ENCODE measurements at regions not wholly inside any gene's neighbourhood (a gene's known extent, or its start where the extent isn't known, plus 50 kb on each side); places are given as distances from the start of the nearest gene placed in this dataset.

GRCh38 chr2:14535156-14535555, 97.4 kb upstream of the LRATD1 start (continued):
- TF ChIP-seq, protein P1, sequence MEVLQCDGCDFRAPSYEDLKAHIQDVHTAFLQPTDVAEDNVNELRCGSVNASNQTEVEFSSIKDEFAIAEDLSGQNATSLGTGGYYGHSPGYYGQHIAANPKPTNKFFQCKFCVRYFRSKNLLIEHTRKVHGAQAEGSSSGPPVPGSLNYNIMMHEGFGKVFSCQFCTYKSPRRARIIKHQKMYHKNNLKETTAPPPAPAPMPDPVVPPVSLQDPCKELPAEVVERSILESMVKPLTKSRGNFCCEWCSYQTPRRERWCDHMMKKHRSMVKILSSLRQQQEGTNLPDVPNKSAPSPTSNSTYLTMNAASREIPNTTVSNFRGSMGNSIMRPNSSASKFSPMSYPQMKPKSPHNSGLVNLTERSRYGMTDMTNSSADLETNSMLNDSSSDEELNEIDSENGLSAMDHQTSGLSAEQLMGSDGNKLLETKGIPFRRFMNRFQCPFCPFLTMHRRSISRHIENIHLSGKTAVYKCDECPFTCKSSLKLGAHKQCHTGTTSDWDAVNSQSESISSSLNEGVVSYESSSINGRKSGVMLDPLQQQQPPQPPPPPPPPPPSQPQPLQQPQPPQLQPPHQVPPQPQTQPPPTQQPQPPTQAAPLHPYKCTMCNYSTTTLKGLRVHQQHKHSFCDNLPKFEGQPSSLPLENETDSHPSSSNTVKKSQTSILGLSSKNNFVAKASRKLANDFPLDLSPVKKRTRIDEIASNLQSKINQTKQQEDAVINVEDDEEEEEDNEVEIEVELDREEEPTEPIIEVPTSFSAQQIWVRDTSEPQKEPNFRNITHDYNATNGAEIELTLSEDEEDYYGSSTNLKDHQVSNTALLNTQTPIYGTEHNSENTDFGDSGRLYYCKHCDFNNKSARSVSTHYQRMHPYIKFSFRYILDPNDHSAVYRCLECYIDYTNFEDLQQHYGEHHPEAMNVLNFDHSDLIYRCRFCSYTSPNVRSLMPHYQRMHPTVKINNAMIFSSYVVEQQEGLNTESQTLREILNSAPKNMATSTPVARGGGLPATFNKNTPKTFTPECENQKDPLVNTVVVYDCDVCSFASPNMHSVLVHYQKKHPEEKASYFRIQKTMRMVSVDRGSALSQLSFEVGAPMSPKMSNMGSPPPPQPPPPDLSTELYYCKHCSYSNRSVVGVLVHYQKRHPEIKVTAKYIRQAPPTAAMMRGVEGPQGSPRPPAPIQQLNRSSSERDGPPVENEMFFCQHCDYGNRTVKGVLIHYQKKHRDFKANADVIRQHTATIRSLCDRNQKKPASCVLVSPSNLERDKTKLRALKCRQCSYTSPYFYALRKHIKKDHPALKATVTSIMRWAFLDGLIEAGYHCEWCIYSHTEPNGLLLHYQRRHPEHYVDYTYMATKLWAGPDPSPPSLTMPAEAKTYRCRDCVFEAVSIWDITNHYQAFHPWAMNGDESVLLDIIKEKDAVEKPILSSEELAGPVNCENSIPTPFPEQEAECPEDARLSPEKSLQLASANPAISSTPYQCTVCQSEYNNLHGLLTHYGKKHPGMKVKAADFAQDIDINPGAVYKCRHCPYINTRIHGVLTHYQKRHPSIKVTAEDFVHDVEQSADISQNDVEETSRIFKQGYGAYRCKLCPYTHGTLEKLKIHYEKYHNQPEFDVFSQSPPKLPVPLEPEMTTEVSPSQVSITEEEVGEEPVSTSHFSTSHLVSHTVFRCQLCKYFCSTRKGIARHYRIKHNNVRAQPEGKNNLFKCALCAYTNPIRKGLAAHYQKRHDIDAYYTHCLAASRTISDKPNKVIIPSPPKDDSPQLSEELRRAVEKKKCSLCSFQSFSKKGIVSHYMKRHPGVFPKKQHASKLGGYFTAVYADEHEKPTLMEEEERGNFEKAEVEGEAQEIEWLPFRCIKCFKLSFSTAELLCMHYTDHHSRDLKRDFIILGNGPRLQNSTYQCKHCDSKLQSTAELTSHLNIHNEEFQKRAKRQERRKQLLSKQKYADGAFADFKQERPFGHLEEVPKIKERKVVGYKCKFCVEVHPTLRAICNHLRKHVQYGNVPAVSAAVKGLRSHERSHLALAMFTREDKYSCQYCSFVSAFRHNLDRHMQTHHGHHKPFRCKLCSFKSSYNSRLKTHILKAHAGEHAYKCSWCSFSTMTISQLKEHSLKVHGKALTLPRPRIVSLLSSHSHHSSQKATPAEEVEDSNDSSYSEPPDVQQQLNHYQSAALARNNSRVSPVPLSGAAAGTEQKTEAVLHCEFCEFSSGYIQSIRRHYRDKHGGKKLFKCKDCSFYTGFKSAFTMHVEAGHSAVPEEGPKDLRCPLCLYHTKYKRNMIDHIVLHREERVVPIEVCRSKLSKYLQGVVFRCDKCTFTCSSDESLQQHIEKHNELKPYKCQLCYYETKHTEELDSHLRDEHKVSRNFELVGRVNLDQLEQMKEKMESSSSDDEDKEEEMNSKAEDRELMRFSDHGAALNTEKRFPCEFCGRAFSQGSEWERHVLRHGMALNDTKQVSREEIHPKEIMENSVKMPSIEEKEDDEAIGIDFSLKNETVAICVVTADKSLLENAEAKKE (CRISPR knock-in tag; IDR thresholded peaks at IDR 0.05), result no peak
- TF ChIP-seq ZNF331 (CRISPR knock-in tag; IDR thresholded peaks at IDR 0.05; ENCODE audit: low read depth) (no peak), EZH2 (IDR thresholded peaks at IDR 0.05; ENCODE audit: low read depth, unreplicated experiment) (no peak)

DNA sequence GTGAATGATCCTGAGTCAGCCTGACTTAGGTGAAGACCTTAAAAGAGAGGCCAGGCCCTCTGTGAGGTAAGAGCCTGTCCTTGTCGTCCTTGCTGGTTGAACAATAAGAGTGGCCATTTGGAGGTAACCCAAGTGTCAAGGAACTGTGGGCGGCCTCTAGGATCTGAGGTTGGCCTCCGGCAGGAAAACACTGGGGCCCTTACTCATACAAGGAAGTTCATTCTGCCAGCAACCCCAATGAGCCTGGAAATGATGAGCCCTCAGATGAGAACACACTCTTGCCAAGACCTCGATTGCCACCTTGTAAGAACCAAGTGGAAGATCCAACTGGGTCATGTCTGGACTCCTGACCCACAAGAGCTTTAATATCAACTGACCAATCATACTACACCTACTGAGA, 95.5 kb upstream of the LRATD1 start:
- no peak overlapping the region for H3K27ac Mint-ChIP-seq
- Histone ChIP-seq H3K27me3 (ENCODE audit: insufficient read depth) (no peaks in the 10 kb centered on the region), H3K79me2 (replicated peaks; ENCODE audit: insufficient read depth) (no peaks in the 10 kb centered on the region), H3K4me3 (no peak overlapping the region), H4K20me1 (replicated peaks; ENCODE audit: insufficient read depth) (no peaks in the 10 kb centered on the region), H3K27ac (ENCODE audit: low read depth) (no peak overlapping the region), H3F3A (replicated peaks; ENCODE audit: low read depth) (no peaks in the 10 kb centered on the region), H3K36me3 (ENCODE audit: insufficient read depth) (no peaks in the 10 kb centered on the region), H3K4me1 (ENCODE audit: insufficient read depth) (no peaks in the 10 kb centered on the region), H2AFZ (no peak overlapping the region), H3K4me2 (no peak overlapping the region), H3K9me2 (ENCODE audit: insufficient read depth) (no peaks in the 10 kb centered on the region; the same call in 1 of the 2 replicates)
- H3K9me3 Mint-ChIP-seq, result no peaks in the 10 kb centered on the region
- no peaks in the 10 kb centered on the region for H3K4me1 Mint-ChIP-seq
- DNase-seq (ENCODE audit: low spot score) (no peak), ATAC-seq (no peak)
- H3K27me3 Mint-ChIP-seq (ENCODE audit: insufficient read depth, low read depth, poor library complexity), result no peaks in the 10 kb centered on the region
- H3K4me3 Mint-ChIP-seq, result no peak overlapping the region
- no peaks in the 10 kb centered on the region; the same call in 2 of the 3 replicates for H3K36me3 Mint-ChIP-seq (ENCODE audit: low read depth)
- no peak for TF ChIP-seq CTCF (conservative IDR thresholded peaks at IDR 0.05; ENCODE audit: low read depth in 2 of 2)
- no peak for TF ChIP-seq EZH2phosphoT487 (IDR thresholded peaks at IDR 0.05; ENCODE audit: unreplicated experiment)
- TF ChIP-seq CREB1 (CRISPR knock-in tag; IDR thresholded peaks at IDR 0.05; ENCODE audit: low read depth), result no peak
- TF ChIP-seq, protein P1 (CRISPR knock-in tag; IDR thresholded peaks at IDR 0.05), result no peak
- no peak for TF ChIP-seq EZH2 (IDR thresholded peaks at IDR 0.05; ENCODE audit: low read depth, unreplicated experiment)
- no peak for TF ChIP-seq JUNB (IDR thresholded peaks at IDR 0.05; ENCODE audit: unreplicated experiment)
- no peak for TF ChIP-seq ZNF114 (CRISPR knock-in tag; IDR thresholded peaks at IDR 0.05)
